ENCODE measurements at regions not wholly inside any gene's neighbourhood (a gene's known extent, or its start where the extent isn't known, plus 50 kb on each side); places are given as distances from the start of the nearest gene placed in this dataset.
"Not testable (repeated sequence)": the region's sequence is repeated elsewhere in the genome, so short reads cannot be mapped to it uniquely, and the experiment has no call there.

DNA sequence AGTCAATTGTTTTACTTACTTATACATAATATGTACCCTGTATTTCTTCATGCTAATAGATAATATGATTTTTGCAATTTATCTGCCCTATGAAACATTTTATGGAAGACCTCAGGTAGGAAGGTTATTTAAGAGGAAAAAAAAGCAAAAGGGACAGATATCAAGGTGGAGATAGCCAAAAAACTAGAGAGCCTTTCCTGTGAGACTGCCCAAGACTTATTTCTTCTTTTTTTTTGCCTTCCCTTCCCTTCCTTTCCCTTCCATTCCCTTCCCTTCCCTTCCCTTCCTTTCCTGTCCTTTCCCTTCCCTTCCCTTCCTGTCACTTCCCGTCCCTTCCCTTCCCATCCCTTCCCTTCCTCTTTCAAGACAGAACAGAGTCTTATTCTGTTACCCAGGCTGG lies 80.6 kb upstream of the HMCN1 start:
- CTCF ChIA-PET, result interaction anchor here (1.3 to 2.5 kb wide), 3 partner anchors 17 to 59 kb away, joined by 3 to 12 read pairs (median 8); no protein-coding TSS in a partner anchor
- TF ChIP-seq, protein P1, sequence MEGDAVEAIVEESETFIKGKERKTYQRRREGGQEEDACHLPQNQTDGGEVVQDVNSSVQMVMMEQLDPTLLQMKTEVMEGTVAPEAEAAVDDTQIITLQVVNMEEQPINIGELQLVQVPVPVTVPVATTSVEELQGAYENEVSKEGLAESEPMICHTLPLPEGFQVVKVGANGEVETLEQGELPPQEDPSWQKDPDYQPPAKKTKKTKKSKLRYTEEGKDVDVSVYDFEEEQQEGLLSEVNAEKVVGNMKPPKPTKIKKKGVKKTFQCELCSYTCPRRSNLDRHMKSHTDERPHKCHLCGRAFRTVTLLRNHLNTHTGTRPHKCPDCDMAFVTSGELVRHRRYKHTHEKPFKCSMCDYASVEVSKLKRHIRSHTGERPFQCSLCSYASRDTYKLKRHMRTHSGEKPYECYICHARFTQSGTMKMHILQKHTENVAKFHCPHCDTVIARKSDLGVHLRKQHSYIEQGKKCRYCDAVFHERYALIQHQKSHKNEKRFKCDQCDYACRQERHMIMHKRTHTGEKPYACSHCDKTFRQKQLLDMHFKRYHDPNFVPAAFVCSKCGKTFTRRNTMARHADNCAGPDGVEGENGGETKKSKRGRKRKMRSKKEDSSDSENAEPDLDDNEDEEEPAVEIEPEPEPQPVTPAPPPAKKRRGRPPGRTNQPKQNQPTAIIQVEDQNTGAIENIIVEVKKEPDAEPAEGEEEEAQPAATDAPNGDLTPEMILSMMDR (IDR thresholded peaks at IDR 0.05), result no peak
- no peak overlapping the region for H3K27ac Mint-ChIP-seq
- ATAC-seq (ENCODE audit: low read depth), result no peak
- no peak overlapping the region for H3K4me3 Mint-ChIP-seq
- intact Hi-C loops (cut with micrococcal nuclease), result no loop called here
- H3K4me1 Mint-ChIP-seq, result no peaks in the 10 kb centered on the region
- no peaks in the 10 kb centered on the region for H3K36me3 Mint-ChIP-seq (ENCODE audit: low read depth)
- POLR2A ChIA-PET, result interaction anchor here (1.4 to 1.5 kb wide), 2 partner anchors 9 to 336 kb away, joined by 3 to 5 read pairs; partner anchors contain the start of gene IVNS1ABP
- H3K27me3 Mint-ChIP-seq, result no peaks in the 10 kb centered on the region
- peaks cover 2% of the 10 kb centered on the region for H3K9me3 Mint-ChIP-seq
- DNase-seq, result no peak

DNA sequence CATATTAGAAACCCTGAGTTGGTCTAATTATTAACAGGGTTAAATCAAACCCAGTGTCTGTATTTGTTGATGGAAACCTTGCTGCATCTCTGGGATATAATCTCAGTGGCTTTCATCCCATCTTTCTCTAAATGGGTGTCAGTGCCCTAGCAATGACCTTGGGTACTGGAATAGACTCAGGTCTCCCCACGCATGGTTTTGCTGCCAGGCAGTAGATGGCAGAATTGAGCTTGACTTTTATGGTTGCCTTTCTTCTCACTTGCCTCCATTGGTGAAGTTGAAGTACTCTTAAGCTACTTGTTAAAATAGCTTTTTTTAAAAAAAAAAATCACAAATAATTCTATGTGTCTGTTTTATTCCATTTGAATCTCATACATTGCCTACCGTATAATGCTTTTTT lies 81.8 kb upstream of the HMCN1 start:
- Mint-ChIP-seq H3K27ac (no peak overlapping the region), H3K4me3 (no peak overlapping the region), H3K36me3 (ENCODE audit: low read depth) (no peaks in the 10 kb centered on the region), H3K4me1 (no peaks in the 10 kb centered on the region), H3K27me3 (no peaks in the 10 kb centered on the region), H3K9me3 (peaks cover 2% of the 10 kb centered on the region)
- ChIA-PET POLR2A (interaction anchor here (1.0 to 1.5 kb wide), 3 partner anchors 10 to 335 kb away, joined by 3 to 5 read pairs (median 3); partner anchors contain the start of gene IVNS1ABP), CTCF (interaction anchor here (0.6 to 2.5 kb wide), 5 partner anchors 11 to 329 kb away, joined by 3 to 12 read pairs (median 4); no protein-coding TSS in a partner anchor)
- DNase-seq (no peak), ATAC-seq (ENCODE audit: low read depth) (no peak)
- TF ChIP-seq, protein P1 (IDR thresholded peaks at IDR 0.05), result no peak
- intact Hi-C loops (cut with micrococcal nuclease), result no loop called here

DNA sequence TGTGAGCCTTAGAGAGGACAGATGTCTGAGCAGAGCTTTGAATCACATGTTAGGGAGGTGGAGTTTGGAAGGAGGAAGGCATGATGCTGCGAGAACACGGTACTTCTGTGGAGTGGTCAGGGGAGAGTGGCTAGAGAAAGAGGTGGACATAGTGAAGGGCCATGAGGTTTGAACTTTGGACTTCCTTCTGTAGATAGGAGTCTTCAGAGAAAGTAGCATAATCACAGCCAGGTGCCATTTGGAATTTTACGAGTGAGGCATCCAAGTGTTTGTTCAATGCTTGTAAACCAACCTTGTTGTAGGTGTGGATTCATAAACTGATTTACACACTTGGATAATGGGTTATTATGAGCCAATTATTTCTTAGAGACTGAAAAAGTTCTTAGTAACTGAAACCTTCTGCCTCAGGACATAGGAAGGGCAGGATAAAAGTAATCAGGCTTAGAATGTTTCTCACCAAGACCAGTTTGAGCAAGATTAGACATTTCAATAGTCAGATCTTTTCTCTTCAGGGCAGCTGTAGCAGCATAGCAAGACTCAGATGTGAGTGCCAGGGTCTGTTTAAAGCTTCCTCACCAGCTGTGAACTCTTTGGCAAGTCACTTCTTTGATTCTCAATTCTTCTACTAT lies 83.5 kb upstream of the HMCN1 start:
- TF ChIP-seq, protein P1 (IDR thresholded peaks at IDR 0.05), result no peak
- Mint-ChIP-seq H3K4me1 (peaks cover 7% of the 10 kb centered on the region), H3K27me3 (no peaks in the 10 kb centered on the region), H3K27ac (no peak overlapping the region), H3K9me3 (peaks cover 2% of the 10 kb centered on the region), H3K36me3 (ENCODE audit: low read depth) (no peaks in the 10 kb centered on the region), H3K4me3 (no peak overlapping the region)
- intact Hi-C loops (cut with micrococcal nuclease), result no loop called here
- ChIA-PET CTCF (interaction anchor here (2.5 kb wide), 1 partner anchor 20 kb away, joined by 12 read pairs; no protein-coding TSS in a partner anchor), POLR2A (no interaction called here)
- ATAC-seq (ENCODE audit: low read depth) (no peak), DNase-seq (no peak)

DNA sequence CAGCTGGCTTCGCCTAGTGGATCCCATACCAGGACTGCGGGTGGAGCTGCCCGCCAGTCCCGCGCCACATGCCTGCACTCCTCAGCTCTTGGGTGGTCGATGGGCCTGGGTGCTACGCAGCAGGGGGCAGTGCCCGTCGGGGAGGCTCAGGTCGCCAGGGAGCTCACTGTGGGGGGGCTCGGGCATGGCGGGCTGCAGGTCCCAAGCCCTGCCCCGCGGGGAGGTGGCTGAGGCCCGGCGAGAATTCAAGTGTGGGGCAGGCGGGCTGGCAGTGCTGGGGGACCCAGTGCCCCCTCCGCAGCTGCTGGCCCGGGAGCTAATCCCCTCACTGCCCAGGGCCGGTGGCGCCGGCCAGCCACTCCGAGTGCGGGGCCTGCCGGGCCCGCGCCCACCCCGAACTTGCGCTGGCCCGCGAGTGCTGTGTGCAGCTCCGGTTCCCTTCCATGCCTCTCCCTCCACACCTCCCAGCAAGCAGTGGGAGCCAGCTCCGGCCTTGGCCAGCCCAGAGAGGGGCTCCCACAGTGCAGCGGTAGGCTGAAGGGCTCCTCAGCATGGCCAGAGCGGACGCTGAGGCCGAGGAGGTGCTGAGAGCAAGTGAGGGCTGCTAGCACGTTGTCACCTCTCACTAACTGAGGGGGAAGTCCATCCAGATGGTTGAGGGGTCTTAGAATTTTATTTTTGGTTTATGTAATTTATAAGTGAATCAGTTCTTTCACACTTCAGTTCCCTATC lies 85.2 kb upstream of the HMCN1 start:
- H3K27ac Mint-ChIP-seq, result no peak overlapping the region
- TF ChIP-seq, protein P1 (IDR thresholded peaks at IDR 0.05), result no peak
- H3K9me3 Mint-ChIP-seq, result peaks cover 11% of the 10 kb centered on the region
- no peaks in the 10 kb centered on the region for H3K36me3 Mint-ChIP-seq (ENCODE audit: low read depth)
- peaks cover 16% of the 10 kb centered on the region for H3K4me1 Mint-ChIP-seq
- H3K4me3 Mint-ChIP-seq, result no peak overlapping the region
- H3K27me3 Mint-ChIP-seq, result no peaks in the 10 kb centered on the region
- intact Hi-C loops (cut with micrococcal nuclease), result no loop called here
- POLR2A ChIA-PET, result interaction anchor here (0.6 kb wide), 1 partner anchor 364 kb away, joined by 4 read pairs; no protein-coding TSS in a partner anchor
- DNase-seq (no peak), ATAC-seq (ENCODE audit: low read depth) (no peak)
- CTCF ChIA-PET, result no interaction called here

DNA sequence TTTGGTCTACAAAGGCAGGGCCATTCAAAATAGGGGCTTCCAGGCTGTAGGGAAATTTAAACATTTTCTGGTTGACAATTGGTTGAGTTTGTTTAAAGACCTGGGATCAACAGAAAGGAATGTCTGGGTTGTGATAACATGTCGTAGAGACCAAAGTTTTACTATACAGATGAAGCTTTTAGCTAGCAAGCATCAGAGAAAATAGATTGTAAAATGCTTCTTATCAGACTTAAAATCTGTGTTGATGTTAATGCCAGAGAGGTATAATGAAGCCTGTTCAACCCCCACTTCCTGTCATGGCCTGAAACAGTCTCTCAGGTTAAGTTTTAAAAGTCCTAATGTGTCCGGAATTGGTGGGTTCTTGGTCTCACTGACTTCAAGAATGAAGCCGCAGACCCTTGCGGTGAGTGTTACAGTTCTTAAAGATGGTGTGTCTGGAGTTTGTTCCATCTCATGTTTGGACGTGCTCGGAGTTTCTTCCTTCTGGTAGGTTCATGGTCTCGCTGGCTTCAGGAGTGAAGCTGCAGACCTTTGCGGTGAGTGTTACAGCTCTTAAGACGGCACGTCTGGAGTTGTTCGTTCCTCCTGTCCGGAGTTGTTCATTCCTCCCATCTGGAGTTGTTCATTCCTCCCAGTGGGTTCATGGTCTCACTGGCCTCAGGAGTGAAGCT lies 86.5 kb upstream of the HMCN1 start:
- not testable (repeated sequence) for H3K4me3 Mint-ChIP-seq
- CTCF ChIA-PET, result interaction anchor here (2.4 kb wide), 1 partner anchor 22 kb away, joined by 10 read pairs; no protein-coding TSS in a partner anchor

More for the DNA sequence above, 86.5 kb upstream of the HMCN1 start:
- ATAC-seq (ENCODE audit: low read depth); DNase-seq; intact Hi-C loops (cut with micrococcal nuclease); H3K36me3 Mint-ChIP-seq (ENCODE audit: low read depth); POLR2A ChIA-PET; H3K27me3 Mint-ChIP-seq; H3K27ac Mint-ChIP-seq: not testable (repeated sequence)
- Mint-ChIP-seq H3K4me1 (peaks cover 16% of the 10 kb centered on the region), H3K9me3 (peaks cover 11% of the 10 kb centered on the region)

Data from activated B cell treated with CpG ODN at 0.5 μM for 24 hours (primary cell).